Ectodermal cell (in vitro differentiated cells): ENCODE measurements at regions not wholly inside any gene's neighbourhood (a gene's known extent, or its start where the extent isn't known, plus 50 kb on each side); places are given as distances from the start of the nearest gene placed in this dataset.
A peak's percentile ranks its signal among the peaks of the same experiment; 100 is the strongest.
"Not testable (repeated sequence)": the region's sequence is repeated elsewhere in the genome, so short reads cannot be mapped to it uniquely, and the experiment has no call there.

ENCODE experiments used
- H3K27ac ChIP-seq: 2 replicates; pipeline ENCODE4 v1.7.0; 2013; ENCODE audit warnings: mild to moderate bottlenecking, low read depth, low read length; ENCODE audit not compliant: insufficient read depth, poor library complexity, severe bottlenecking
- H3K27me3 ChIP-seq: 2 replicates; pipeline ENCODE4 v1.7.0; 2013; ENCODE audit warnings: mild to moderate bottlenecking, low read length; ENCODE audit not compliant: insufficient read depth, control insufficient read depth, poor library complexity, severe bottlenecking
- H3K36me3 ChIP-seq: one replicate; pipeline ENCODE4 v1.7.0; 2013; ENCODE audit warnings: low read length; ENCODE audit not compliant: control insufficient read depth, insufficient read depth
- H3K4me1 ChIP-seq: one replicate; pipeline ENCODE4 v1.7.0; 2013; ENCODE audit warnings: low read length; ENCODE audit not compliant: control insufficient read depth, insufficient read depth
- H3K4me3 ChIP-seq: 2 replicates; pipeline ENCODE4 v1.7.0; 2013; ENCODE audit warnings: low read depth, low read length, control low read depth; ENCODE audit not compliant: insufficient read depth
- H3K9me3 ChIP-seq: 2 replicates; pipeline ENCODE4 v1.7.0; 2013; ENCODE audit warnings: mild to moderate bottlenecking, low read length, moderate library complexity; ENCODE audit not compliant: control insufficient read depth
- WGBS, 2 experiments: methylation state at CpG; one replicate each; pipeline ENCODE4 v1.1.7; 2013; ENCODE audit warnings: missing lambda C conversion rate in 2 of 2; 5-methylcytosine and 5-hydroxymethylcytosine counted together

DNA sequence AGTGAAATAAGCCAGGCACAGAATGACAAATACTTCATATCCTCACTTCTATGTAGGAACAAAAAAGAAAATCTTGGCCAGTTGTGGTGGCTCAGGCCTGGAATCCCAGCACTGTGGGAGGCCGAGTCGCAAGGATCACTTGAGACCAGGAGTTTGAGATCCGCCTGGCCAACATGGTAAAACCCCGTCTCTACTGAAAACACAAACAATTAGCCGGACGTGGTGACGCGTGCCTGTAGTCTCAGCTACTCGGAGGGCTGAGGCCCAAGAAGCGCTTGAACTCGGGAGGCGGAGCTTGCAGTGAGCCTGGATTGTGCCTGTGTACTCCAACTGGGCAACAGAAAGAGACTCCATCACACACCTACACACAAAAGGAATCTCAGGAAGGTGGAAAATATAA, 112.3 kb upstream of the HMX1 start:
- H3K9me3 ChIP-seq, H3K27ac ChIP-seq, H3K36me3 ChIP-seq, H3K4me1 ChIP-seq, H3K27me3 ChIP-seq, H3K4me3 ChIP-seq: not testable (repeated sequence)
- WGBS, 2 experiments: 89 to 95% methylated on average over 12 of the region's 12 CpGs

DNA sequence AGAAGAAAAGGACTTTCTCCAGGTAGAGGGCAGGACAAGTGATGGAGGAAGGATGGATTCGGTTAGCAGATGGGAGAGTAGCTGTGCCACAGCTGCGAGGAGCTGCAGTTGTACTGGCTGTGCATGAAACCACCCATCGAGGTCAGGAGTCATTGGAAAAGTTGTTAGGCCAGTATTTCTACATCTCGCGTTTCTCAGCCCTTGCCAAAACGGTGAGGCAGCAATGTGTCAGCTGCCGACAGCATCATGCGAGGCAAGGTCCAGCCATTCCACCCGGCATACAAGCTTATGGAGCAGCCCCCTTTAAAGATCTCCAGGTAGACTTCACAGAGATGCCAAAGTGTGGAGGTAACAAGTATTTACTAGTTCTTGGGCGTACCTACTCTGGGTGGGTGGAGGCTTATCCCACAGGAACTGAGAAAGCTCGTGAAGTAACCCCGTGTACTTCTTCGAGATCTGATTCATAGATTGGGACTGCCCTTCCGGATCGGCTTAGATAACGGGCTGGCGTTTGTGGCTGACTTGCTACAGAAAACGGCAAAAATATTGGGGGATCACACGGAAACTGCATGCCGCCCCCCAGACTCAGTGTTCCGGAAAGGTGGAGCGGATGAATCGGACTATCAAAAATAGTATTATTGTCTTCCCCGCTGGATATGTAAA, 105.0 kb upstream of the HMX1 start:
- H3K4me1 ChIP-seq, H3K4me3 ChIP-seq, H3K9me3 ChIP-seq, H3K27ac ChIP-seq, H3K36me3 ChIP-seq, H3K27me3 ChIP-seq: not testable (repeated sequence)
- 89 to 90% methylated on average over 24 of the region's 24 CpGs for WGBS, 2 experiments

DNA sequence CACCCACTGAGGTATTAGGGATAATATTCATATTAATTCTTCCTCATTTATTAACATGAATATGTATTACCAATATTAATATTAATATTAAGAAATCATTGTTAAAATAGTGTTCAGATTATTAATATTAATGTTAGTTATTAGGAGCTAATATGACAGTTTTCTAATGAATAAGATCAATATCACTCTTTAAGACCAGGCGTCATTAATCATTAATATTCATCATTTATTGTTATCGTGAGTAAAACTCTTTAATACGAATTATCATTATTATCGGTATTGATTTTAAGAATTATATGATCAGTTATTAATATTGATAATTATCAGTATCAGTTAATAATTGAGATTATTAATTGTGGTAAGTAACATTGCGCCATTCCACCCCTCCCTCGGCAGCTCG, 101.0 kb upstream of the HMX1 start:
- H3K4me3 ChIP-seq, H3K36me3 ChIP-seq, H3K27me3 ChIP-seq, H3K9me3 ChIP-seq, H3K27ac ChIP-seq, H3K4me1 ChIP-seq: not testable (repeated sequence)
- WGBS, 2 experiments: 98% methylated on average over 3 of the region's 7 CpGs; no CpG with 5 or more reads in 1 of the 2 experiments

DNA sequence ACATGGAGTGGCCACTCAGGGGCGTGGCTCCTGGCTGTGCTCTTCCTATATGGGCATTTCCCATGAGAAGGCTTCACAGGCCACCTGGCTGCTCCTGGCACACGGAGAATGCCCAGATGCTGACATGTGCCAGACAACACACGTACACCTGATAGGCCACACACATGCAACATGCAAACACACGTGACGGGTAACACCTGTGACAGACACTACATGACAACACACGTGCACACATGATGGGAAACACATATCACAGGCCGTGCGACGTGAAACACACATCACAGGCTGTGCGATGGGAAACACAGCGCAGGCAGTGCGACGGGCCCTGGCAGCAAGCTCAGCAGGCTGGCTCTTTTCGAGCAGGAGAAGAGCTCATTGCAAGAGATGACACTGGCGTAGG, 94.3 kb upstream of the HMX1 start:
- not testable (repeated sequence) for H3K4me3 ChIP-seq, H3K36me3 ChIP-seq, H3K9me3 ChIP-seq, H3K4me1 ChIP-seq, H3K27ac ChIP-seq
- H3K27me3 ChIP-seq: peaks cover 29% of the 10 kb centered on the region
- WGBS, 2 experiments: 92 to 94% methylated on average over 15 of the region's 15 CpGs

DNA sequence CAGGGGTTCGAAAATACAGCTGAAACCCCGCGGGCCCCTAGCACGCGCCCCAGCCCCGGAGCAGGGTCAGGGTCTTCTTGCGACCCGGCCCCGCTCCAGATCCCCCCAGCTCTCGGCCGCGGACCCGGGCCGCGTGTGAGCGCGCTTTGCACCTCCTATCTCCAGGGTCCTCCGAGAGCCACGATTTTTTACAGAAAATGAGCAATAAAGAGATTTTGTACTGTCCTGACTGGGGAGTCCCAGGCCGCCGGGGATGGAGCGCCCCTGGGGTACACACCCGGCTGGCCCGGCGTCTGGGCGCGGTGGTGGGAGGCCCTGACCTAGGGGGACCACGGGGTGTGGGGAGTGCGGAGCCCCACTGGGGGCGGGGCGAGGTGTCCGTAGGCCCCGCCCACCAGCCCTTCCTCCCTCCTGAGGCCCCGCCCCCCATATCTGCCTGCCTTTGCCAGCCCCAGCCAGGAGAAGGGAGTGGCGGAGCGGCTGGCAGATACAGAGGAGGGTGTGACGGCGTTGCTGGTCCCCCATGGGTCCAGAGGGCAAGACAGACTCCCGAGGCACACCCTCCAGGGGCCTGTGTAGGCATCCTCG, 92.7 kb upstream of the HMX1 start:
- not testable (repeated sequence) for H3K9me3 ChIP-seq, H3K36me3 ChIP-seq, H3K27ac ChIP-seq, H3K4me1 ChIP-seq
- 18 to 20% methylated on average over 40 of the region's 40 CpGs for WGBS, 2 experiments
- Histone ChIP-seq H3K27me3 (peaks cover 29% of the 10 kb centered on the region), H3K4me3 (peak overlapping the region; percentile 22)

DNA sequence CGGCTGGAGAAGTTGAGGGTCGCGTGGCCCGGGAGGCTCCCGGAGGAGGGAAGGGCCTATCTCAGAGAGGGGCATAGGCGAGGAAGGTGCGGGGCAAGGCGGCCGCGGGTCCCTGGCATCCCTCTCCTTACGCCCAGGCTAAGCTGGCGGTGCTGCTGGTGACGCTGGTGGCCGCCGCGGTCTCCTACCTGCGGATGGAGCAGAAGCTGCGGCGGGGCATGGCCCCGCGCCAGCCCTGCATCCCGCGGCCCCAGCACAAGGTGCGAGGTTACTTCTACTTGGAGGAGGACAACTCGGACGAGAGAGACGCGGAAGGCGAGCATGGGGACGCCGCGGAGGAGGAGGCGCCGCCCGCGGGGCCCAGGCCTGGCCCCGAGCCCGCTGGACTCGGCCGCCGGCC, 91.9 kb upstream of the HMX1 start:
- Histone ChIP-seq H3K4me3 (peak overlapping the region; percentile 22), H3K27me3 (peaks cover 29% of the 10 kb centered on the region)
- not testable (repeated sequence) for H3K4me1 ChIP-seq, H3K36me3 ChIP-seq, H3K9me3 ChIP-seq, H3K27ac ChIP-seq
- WGBS, 2 experiments: 10 to 11% methylated on average over 41 of the region's 41 CpGs

DNA sequence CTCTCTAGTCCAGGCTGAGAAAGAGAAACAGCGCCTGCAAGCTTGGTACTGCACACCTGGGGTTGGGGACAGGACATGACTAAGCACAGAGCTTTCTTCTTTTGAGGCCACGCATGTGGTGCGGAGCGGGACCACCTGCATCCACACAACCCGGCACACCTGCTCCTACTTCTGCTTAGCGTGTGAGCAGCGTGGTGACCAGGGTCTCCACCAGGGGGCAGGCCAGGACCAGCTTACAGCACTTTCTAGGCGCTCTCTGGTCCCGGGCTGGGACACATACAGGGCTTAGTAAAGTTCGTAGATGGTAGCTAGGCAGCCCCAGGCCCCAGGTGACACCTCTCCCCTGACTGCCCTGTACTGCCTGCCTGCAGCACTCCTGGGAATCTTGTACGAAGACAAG, 89.7 kb upstream of the HMX1 start:
- not testable (repeated sequence) for H3K36me3 ChIP-seq, H3K4me3 ChIP-seq, H3K27ac ChIP-seq, H3K4me1 ChIP-seq, H3K9me3 ChIP-seq
- H3K27me3 ChIP-seq: peaks cover 29% of the 10 kb centered on the region
- WGBS, 2 experiments: 23 to 24% methylated on average over 10 to 11 of the region's 11 CpGs

DNA sequence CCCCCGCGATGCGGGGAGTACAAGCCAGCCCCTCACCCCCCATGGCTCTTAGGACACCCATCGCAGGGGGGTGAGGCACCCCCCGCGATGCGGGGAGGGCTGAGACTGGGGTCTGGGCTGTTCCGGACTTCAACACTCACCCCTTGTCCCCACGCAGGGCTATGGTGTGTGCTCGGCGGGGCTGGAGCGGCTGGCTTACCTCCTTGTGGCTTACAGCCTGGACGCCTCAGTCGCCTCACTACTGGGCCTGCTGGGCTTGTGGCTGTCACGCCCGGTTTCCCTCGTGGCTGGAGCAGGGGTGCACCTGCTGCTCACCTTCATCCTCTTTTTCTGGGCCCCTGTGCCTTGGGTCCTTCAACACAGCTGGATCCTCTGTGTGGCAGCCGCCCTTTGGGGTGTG, 87.8 kb upstream of the HMX1 start:
- not testable (repeated sequence) for H3K27ac ChIP-seq, H3K36me3 ChIP-seq, H3K4me1 ChIP-seq, H3K4me3 ChIP-seq, H3K9me3 ChIP-seq
- WGBS, 2 experiments: 77% methylated on average over 17 to 18 of the region's 18 CpGs
- peaks cover 22% of the 10 kb centered on the region for H3K27me3 ChIP-seq

DNA sequence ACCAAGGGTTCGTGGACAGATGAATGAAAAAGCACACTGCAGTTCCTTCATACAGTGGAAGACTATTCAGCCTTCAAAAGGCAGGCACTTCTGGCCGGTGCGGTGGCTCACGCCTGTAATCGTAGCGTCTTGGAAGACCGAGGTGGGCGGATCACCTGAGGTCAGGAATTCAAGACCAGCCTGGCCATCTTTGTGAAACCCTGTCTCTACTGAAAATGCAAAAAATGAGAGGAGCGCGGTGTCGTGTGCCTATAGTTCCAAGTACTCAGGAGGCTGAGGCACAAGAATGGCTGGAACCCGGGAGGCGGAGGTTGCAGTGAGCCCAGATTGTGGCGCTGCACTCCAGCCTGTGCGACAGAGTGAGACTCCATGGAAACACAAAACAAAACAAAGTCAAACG, 82.4 kb upstream of the HMX1 start:
- 85 to 87% methylated on average over 16 of the region's 16 CpGs for WGBS, 2 experiments

DNA sequence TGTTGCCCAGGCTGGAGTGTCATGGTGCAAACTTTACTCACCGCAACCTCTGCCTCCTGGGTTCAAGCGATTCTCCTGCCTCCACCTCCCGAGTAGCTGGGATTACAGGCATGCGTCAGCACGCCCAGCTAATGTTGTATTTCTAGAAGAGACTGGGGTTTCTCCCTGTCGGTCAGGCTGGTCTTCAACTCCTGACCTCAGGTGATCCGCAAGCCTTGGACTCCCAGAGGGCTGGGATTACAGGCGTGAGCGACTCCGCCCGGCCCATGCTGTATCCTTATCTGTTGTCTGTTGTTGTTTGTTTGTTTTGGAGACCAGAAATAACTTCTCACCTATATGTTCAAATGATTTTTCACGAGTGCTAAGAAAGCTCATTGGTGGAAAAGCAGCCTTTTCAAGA, 81.2 kb upstream of the HMX1 start:
- WGBS, 2 experiments: 89% methylated on average over 11 to 12 of the region's 12 CpGs
- not testable (repeated sequence) for H3K4me1 ChIP-seq, H3K36me3 ChIP-seq, H3K4me3 ChIP-seq, H3K27me3 ChIP-seq, H3K27ac ChIP-seq, H3K9me3 ChIP-seq

More for the DNA sequence above, 82.4 kb upstream of the HMX1 start:
- H3K4me3 ChIP-seq, H3K36me3 ChIP-seq, H3K9me3 ChIP-seq, H3K27me3 ChIP-seq, H3K27ac ChIP-seq, H3K4me1 ChIP-seq: not testable (repeated sequence)

DNA sequence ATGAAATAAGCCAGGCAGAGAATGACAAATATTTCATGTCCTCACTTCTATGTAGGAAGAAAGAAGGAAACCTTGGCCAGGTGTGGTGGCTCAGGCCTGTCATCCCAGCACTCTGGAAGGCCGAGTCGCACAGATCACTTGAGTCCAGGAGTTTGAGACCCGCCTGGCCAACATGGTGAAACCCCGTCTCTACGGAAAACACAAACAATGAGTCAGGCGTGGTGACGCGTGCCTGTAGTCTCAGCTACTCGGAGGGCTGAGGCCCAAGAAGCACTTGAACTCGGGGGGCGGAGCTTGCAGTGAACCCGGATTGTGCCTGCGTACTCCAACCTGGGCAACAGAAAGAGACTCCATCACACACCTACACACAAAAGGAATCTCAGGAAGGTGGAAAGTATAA, 80.5 kb upstream of the HMX1 start:
- H3K4me1 ChIP-seq, H3K9me3 ChIP-seq, H3K27ac ChIP-seq, H3K4me3 ChIP-seq, H3K36me3 ChIP-seq, H3K27me3 ChIP-seq: not testable (repeated sequence)
- 84 to 89% methylated on average over 11 to 12 of the region's 13 CpGs for WGBS, 2 experiments
